Astrocyte (in vitro differentiated cells and primary cell): ENCODE measurements at regions not wholly inside any gene's neighbourhood (a gene's known extent, or its start where the extent isn't known, plus 50 kb on each side); places are given as distances from the start of the nearest gene placed in this dataset.

Source experiments
- DNase-seq: peaks from one replicate; pipeline ENCODE4 v3.0.0-alpha.2; 2010; ENCODE audit warnings: low read depth
- FAIRE-seq: peaks from 2 replicates; lab custom pipeline; 2011; peaks lifted over from hg19 to GRCh38; lab: Jason Lieb, UNC
- H2AFZ ChIP-seq: 2 replicates; pipeline ENCODE4 v1.6.0; 2012; ENCODE audit warnings: low read depth, low read length, inconsistent platforms
- H3K27ac ChIP-seq: 2 replicates; pipeline ENCODE4 v1.5.1; 2011; ENCODE audit warnings: low read depth, low read length, inconsistent platforms
- H3K27me3 ChIP-seq: 2 replicates; pipeline ENCODE4 v1.6.0; 2011; ENCODE audit warnings: low read length, inconsistent platforms; ENCODE audit not compliant: insufficient read depth
- H3K36me3 ChIP-seq: 2 replicates; pipeline ENCODE4 v1.5.1; 2011; ENCODE audit warnings: low read length, inconsistent platforms; ENCODE audit not compliant: insufficient read depth
- H3K4me1 ChIP-seq: 2 replicates; pipeline ENCODE4 v1.5.1; 2011; ENCODE audit warnings: low read length, inconsistent platforms; ENCODE audit not compliant: insufficient read depth
- H3K4me2 ChIP-seq: 2 replicates; pipeline ENCODE4 v1.6.0; 2012; ENCODE audit warnings: low read length, inconsistent platforms
- H3K4me3 ChIP-seq: 2 replicates; pipeline ENCODE4 v1.5.1; 2011; ENCODE audit warnings: low read depth, mild to moderate bottlenecking, low read length, inconsistent platforms; ENCODE audit not compliant: insufficient read depth
- H3K79me2 ChIP-seq: 2 replicates; pipeline ENCODE4 v1.6.0; 2012; ENCODE audit warnings: mild to moderate bottlenecking, low read length, inconsistent platforms; ENCODE audit not compliant: insufficient read depth
- H3K9ac ChIP-seq: 2 replicates; pipeline ENCODE4 v1.6.0; 2012; ENCODE audit warnings: mild to moderate bottlenecking, low read length, inconsistent platforms
- H3K9me3 ChIP-seq: 2 replicates; pipeline ENCODE4 v1.5.1; 2012; ENCODE audit warnings: low read depth, mild to moderate bottlenecking, low read length, inconsistent platforms; ENCODE audit not compliant: insufficient read depth
- H4K20me1 ChIP-seq: 2 replicates; pipeline ENCODE4 v1.6.0; 2012; ENCODE audit warnings: low read length, inconsistent platforms; ENCODE audit not compliant: insufficient read depth
- H3K27ac Mint-ChIP-seq: one replicate; pipeline ENCODE4 v1.8.0; 2021; ENCODE audit warnings: mild to moderate bottlenecking, mixed read lengths; ENCODE audit not compliant: unreplicated experiment
- H3K27me3 Mint-ChIP-seq: one replicate; pipeline ENCODE4 v1.8.0; 2021; ENCODE audit warnings: low read depth, mixed read lengths; ENCODE audit not compliant: unreplicated experiment
- H3K36me3 Mint-ChIP-seq: one replicate; pipeline ENCODE4 v1.8.0; 2021; ENCODE audit warnings: low read depth, mixed read lengths; ENCODE audit not compliant: unreplicated experiment
- H3K4me1 Mint-ChIP-seq: one replicate; pipeline ENCODE4 v1.8.0; 2021; ENCODE audit warnings: low read depth, mixed read lengths; ENCODE audit not compliant: unreplicated experiment
- H3K4me3 Mint-ChIP-seq: one replicate; pipeline ENCODE4 v1.8.0; 2021; ENCODE audit warnings: mild to moderate bottlenecking, moderate library complexity, mixed read lengths; ENCODE audit not compliant: unreplicated experiment
- H3K9me3 Mint-ChIP-seq: one replicate; pipeline ENCODE4 v1.8.0; 2021; ENCODE audit warnings: mild to moderate bottlenecking, mixed read lengths; ENCODE audit not compliant: unreplicated experiment
- EZH2 ChIP-seq: IDR thresholded peaks from 2 replicates; pipeline ENCODE4 v1.6.1; 2012; ENCODE audit warnings: mild to moderate bottlenecking, low read length, inconsistent platforms; ENCODE audit not compliant: insufficient read depth
- TF ChIP-seq, protein P1 (sequence below): IDR thresholded peaks from 2 replicates; pipeline ENCODE4 v1.5.1; 2011; ENCODE audit warnings: low read depth, mild to moderate bottlenecking, inconsistent platforms, low read length, moderate library complexity; ENCODE audit not compliant: insufficient read depth

DNA sequence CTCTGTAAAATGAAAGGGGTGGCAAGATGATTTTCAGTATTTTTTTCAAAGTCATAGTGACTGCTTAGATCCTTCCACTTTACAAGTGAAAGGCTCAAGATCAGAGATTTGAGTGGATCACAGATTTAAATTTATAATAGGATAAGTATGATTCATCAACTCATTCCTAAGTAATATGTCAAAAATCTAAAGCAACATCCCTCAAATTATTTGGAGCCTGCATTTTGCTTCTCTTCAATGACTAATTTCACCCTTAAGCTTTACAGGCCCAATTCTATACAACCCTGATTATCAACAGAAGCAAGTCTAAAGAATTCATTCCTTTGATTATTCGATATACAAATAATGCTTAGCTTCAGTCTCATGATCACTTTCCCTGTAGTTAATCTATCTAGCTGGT, 93.9 kb upstream of the HEY2 start:
- H3K9ac ChIP-seq: no peak overlapping the region
- FAIRE-seq: no peak
- no peaks in the 10 kb centered on the region for H3K9me3 ChIP-seq
- H4K20me1 ChIP-seq: no peaks in the 10 kb centered on the region
- TF ChIP-seq, protein P1, sequence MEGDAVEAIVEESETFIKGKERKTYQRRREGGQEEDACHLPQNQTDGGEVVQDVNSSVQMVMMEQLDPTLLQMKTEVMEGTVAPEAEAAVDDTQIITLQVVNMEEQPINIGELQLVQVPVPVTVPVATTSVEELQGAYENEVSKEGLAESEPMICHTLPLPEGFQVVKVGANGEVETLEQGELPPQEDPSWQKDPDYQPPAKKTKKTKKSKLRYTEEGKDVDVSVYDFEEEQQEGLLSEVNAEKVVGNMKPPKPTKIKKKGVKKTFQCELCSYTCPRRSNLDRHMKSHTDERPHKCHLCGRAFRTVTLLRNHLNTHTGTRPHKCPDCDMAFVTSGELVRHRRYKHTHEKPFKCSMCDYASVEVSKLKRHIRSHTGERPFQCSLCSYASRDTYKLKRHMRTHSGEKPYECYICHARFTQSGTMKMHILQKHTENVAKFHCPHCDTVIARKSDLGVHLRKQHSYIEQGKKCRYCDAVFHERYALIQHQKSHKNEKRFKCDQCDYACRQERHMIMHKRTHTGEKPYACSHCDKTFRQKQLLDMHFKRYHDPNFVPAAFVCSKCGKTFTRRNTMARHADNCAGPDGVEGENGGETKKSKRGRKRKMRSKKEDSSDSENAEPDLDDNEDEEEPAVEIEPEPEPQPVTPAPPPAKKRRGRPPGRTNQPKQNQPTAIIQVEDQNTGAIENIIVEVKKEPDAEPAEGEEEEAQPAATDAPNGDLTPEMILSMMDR: no peak
- TF ChIP-seq EZH2: no peak
- H3K4me2 ChIP-seq: no peak overlapping the region
- H3K27ac ChIP-seq: no peak overlapping the region
- H3K4me1 ChIP-seq: no peaks in the 10 kb centered on the region
- no peak overlapping the region for H3K4me3 ChIP-seq
- Mint-ChIP-seq H3K27ac (no peak overlapping the region), H3K4me1 (peaks cover 8% of the 10 kb centered on the region), H3K4me3 (no peak overlapping the region), H3K9me3 (no peaks in the 10 kb centered on the region), H3K36me3 (no peaks in the 10 kb centered on the region), H3K27me3 (peaks cover 8% of the 10 kb centered on the region)
- H3K36me3 ChIP-seq: no peaks in the 10 kb centered on the region
- no peaks in the 10 kb centered on the region for H3K79me2 ChIP-seq
- no peak for DNase-seq
- H2AFZ ChIP-seq: no peak overlapping the region
- no peaks in the 10 kb centered on the region for H3K27me3 ChIP-seq

DNA sequence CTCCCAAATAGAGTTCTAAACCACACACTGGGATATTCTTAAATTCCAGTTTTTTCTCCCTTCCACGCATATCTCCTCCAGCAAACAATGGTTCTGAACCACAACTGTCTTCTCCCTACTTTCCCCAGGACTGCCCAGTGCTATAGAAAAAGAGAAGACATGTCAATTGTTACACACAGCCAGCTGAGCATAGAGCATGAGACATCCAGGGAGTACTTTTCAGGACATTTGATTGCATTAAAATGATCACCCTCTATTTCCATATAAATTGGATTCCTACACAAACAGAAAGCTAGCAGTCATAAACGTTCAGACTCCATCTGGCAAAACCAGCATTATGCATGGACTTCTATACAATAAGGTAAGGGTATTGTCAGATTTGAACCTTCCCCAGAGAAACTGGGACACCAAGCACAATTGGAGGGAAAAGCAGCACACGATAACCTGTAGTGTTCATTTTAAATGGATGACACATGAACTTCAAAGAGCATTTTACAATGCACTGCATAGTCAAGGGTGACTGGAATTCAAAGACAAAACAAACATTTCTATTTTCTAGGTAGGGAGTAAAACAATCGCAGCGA, 93.1 kb upstream of the HEY2 start:
- no peak overlapping the region for H3K4me3 ChIP-seq
- no peak for FAIRE-seq

DNA sequence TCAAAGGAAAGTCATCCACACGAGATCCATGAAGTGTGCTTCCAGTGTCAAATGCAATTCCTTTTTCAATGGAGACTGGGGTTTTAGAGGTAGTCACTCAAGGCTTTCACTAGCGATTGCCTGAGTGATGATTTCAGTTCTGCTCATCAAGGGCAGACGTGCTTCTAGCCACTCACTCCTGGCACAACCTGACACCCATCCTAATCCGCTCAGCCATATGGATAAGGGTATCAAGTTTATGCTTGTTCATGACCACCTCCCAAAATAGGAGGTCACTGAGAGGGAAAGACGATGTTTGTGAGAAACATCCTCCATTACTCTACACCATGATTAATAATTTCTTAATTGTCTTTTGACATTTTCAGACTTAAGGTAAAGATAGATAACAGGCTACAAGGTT, 91.3 kb upstream of the HEY2 start:
- Mint-ChIP-seq H3K27ac (no peak overlapping the region), H3K27me3 (peaks cover 8% of the 10 kb centered on the region), H3K4me1 (peaks cover 8% of the 10 kb centered on the region), H3K36me3 (no peaks in the 10 kb centered on the region), H3K9me3 (peaks cover under 1% of the 10 kb centered on the region), H3K4me3 (no peak overlapping the region)
- Histone ChIP-seq H3K9me3 (no peaks in the 10 kb centered on the region), H2AFZ (no peak overlapping the region), H3K4me3 (no peak overlapping the region), H3K4me2 (no peak overlapping the region), H3K9ac (no peak overlapping the region), H3K36me3 (no peaks in the 10 kb centered on the region), H3K79me2 (no peaks in the 10 kb centered on the region), H3K4me1 (no peaks in the 10 kb centered on the region), H4K20me1 (no peaks in the 10 kb centered on the region), H3K27me3 (no peaks in the 10 kb centered on the region), H3K27ac (no peak overlapping the region)
- TF ChIP-seq, protein P1: no peak
- no peak for TF ChIP-seq EZH2
- no peak for FAIRE-seq
- no peak for DNase-seq

More for the DNA sequence above, 93.1 kb upstream of the HEY2 start:
- H3K9me3 Mint-ChIP-seq: no peaks in the 10 kb centered on the region
- no peak for DNase-seq
- peaks cover 8% of the 10 kb centered on the region for H3K27me3 Mint-ChIP-seq
- TF ChIP-seq, protein P1: no peak
- TF ChIP-seq EZH2: no peak
- no peak overlapping the region for H3K4me3 Mint-ChIP-seq
- H3K4me1 Mint-ChIP-seq: peaks cover 8% of the 10 kb centered on the region
- Histone ChIP-seq H2AFZ (no peak overlapping the region), H3K79me2 (no peaks in the 10 kb centered on the region), H3K4me1 (no peaks in the 10 kb centered on the region), H3K9me3 (no peaks in the 10 kb centered on the region), H3K4me2 (no peak overlapping the region), H3K27me3 (no peaks in the 10 kb centered on the region), H3K36me3 (no peaks in the 10 kb centered on the region), H4K20me1 (no peaks in the 10 kb centered on the region), H3K27ac (no peak overlapping the region), H3K9ac (no peak overlapping the region)
- no peak overlapping the region for H3K27ac Mint-ChIP-seq
- no peaks in the 10 kb centered on the region for H3K36me3 Mint-ChIP-seq
